GM19035 (cell line): ENCODE measurements at regions not wholly inside any gene's neighbourhood (a gene's known extent, or its start where the extent isn't known, plus 50 kb on each side); places are given as distances from the start of the nearest gene placed in this dataset.

Experiments
- ATAC-seq: cut with Tn5 transposase; IDR thresholded peaks from one replicate; pipeline ENCODE4 v1.9.1; 2021; ENCODE audit not compliant: unreplicated experiment

DNA sequence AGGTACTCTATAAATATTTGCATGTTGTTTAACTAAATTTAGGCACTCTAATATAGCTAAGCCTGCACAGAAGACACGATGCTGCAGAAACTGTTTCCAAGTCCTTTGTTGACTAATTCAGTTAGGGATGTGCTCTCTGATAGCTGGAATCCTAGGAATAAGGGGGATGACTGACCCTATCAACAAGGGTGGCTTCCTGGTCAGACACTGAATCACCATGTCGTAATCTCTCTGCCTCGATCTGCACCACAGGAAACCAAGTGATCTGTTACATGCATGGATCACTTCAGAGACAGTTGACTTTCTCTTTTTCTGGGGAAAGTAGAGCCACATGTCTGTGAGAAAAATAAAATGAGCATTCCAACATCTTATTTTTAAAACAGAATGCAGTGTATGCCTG is 169.1 kb downstream of the GUCY2F start:
- no peak for ATAC-seq

DNA sequence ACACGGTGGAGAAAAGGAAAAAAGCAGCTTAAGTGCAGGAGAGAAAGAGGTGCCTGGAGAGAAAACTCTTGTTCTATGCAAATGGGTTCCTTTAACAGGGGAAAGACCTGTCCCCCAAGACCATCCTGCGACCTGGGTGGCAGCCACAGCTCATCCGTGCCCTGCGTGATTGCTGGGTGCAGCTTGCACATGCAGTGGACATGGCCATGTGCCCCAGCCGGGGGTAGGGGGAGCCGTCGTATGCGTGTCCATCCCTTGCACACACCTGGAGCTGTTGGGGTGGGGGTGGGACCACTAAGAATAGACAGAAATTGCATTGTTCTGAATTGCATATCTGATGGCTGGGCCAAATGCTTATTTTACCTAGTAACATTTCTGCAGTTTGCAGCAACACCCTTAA is 171.9 kb downstream of the GUCY2F start:
- no peak for ATAC-seq

DNA sequence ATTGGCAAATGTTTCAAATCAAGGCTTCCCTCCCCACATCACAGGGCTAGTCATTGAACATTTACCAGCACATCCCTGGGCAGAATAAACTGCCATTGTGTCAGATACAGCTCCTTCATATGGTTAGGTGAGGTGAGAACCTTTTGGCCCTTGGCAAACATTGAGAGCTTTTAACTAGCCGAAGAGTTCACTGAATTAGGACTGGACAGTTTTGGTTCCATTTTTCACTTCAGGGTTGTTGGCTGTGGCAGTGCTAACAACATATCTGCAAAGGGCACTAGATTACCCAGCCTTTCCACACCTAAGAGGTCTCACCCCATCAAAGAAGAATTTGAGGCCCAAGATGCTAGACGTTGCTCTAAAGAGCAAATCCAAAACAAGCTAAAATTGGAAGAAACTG is 180.7 kb downstream of the GUCY2F start:
- no peak for ATAC-seq

DNA sequence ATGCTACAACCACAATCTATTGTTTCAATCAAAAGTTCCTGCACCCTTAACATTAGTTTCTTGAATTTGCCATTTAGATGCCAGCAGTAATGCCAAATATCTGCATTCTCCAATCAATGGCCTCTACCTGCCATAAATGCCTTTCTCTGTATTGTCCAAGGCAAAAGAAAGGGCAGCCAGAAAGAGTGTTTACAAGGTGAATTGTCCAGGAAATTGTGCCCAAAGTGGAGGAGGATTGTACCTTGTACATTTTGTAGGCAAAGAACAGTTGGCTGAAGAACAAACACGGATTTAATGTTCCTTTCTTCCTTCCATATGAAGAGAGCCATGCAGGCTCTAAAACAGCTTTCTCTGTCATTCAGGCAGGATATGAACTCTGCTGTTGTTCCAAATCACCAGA is 181.5 kb downstream of the GUCY2F start:
- ATAC-seq = no peak

DNA sequence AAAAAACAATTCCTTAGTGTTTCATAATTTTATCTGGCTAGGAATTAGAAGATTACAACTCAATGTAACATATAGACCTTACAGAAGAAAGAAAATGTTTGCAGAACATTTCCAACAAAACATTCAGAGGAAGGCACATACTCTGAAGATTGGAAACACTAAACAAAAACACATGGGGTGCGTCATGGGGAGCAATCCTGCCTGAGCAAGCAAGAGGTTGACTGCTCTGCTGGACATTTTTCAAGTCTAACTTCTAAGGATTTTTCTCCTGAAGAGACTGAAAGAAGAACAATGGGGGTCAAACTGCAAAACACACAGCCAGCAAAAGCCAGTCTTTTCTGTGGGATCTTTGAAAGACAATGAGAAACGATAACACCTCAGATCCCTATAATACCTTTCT is 182.8 kb downstream of the GUCY2F start:
- no peak for ATAC-seq

DNA sequence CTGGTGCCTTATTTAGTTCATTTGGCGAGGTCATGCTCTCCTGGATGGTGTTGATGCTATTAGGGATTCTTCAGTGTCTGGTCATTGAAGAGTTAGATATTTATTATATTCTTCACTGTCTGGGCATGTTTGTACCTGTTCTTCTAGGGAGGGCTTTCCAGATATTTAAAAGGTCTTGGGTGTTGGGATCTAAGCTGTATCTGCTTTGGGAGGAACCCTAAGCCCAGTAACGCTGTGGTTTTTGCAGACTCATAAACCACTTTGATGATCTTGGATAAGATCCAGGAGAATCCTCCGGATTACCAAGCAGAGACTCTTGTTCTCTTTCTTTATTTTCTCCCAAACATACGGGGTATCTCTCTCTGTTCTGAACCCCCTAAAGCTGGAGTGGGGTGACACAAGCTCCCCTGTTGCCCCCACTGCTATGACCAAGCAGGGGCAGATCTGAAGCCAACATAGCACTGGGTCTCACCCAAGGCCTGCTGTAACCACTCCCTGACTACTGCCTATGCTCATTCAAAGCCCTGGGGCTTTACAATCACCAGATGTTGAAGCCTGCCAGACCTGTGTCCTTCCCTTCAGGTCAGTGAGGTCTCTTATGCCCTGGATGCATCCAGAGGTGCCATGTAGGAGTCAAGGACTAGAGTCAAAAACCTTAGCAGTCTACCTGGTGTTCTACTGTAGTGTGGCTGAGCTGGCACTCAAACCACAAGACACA is 187.6 kb downstream of the GUCY2F start:
- no peak for ATAC-seq

DNA sequence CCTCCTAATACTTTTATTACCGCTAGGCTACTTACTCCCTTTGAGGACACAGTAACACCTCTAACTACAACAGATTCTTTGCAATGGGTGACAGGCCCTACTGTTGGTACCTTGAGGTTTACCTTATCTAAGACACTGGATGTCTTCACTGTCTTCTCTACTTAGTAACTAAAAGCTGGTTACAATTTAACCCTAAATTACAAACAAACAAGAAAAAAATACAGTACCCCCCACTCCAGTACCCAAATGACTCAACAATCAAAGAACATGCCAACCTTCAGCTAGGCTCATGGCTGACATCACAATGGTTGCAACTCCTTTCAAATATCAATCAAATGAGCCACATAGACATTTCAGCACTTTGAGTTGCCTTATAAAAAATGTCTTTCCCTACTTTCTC is 198.0 kb downstream of the GUCY2F start:
- ATAC-seq = no peak

DNA sequence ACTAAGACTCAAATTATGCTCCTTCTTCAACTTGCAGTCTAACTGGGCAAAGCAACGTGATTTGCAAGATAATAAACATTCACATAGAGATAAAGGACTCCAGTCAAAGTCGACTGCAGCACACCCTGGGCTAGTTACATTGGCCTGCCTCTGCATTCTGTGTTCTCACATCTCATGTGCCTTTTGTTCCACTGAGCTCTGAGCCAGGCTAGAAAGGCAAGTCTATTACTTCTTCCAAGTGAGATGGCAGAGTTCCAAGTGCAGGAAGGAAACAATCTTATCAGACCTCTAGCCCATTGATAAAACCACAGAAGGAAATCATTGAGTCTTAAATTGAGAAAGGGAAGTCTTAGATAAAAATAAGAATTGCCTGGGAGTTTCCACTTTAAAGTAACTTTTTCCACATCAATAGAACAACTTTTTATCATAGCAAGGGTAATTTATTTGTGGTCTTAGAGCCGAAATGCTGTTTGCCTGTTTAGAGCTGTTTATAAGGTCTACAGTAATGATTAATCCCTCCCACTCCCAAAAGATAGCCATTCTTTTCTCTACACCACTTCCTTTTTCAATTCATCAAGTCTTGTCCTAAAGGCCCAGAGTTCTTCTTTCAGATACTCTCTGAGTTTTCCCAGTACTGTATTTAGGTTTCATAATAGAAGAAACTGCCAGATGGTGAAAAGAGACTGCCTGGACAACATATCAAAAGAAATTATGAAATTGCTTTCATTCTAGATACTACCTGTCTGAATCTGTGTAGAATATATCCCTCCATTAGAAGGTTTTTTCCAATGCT is 200.2 kb downstream of the GUCY2F start:
- no peak for ATAC-seq

DNA sequence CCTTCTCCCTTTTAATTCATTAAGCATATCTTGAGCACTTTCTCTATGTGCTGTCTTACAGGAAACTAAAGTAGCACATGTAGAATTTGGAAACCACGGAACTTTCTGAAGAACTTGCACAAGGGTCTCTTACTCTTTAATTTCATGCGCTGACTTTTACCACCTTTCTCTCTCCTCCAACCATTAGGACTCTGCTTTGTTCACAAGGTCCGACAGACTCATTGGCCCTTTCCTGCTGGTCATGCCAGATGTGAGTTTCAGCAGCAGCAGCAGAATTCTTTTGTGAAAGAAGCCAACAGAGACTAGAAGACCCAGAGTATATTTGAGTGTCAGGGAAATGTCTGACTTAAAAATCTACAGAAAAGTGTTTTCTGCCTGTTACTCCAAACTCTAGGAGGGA is 207.1 kb downstream of the GUCY2F start:
- no peak for ATAC-seq

DNA sequence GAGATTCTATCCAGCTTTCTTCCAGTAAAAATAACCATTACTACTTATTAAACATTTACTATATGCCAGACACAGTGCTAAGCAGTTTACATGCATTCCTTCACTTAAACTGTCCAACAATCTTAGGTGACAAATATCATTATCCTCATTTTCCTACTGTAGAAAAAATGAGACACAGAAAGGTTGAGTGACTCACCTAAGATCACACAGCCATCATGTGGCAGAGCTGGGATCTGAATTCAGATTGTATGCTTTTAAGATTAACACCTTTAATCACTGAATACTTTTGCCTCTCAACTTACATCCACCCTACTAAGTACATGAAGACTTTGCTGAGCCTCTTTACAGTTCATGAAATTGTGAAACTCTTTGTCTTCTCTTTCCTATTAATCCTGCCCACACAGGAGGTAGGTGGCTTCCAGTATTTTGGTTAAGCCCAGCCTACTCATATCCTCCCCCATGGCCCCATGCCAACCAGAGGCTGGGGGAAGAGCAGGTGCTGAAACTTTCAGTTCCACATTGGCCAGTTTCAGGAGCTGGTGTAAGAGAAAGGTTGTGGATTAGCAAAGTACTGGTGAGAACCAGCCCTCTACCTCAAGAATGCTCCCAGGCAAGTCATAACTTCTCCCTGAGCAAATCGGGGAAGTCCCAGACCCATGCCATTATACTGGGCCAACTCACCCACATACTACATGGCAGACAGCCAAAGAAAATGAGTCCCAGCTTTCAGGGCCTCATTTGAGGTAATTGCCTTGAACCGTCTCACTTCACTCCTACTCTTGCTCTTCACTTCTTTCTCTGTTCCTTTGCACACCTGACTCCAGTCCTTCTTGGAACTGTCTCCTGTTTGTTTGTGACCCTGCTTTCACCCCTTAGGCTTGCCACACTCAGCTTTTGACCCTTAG is 211.1 kb downstream of the GUCY2F start:
- peak; percentile 97 for ATAC-seq

DNA sequence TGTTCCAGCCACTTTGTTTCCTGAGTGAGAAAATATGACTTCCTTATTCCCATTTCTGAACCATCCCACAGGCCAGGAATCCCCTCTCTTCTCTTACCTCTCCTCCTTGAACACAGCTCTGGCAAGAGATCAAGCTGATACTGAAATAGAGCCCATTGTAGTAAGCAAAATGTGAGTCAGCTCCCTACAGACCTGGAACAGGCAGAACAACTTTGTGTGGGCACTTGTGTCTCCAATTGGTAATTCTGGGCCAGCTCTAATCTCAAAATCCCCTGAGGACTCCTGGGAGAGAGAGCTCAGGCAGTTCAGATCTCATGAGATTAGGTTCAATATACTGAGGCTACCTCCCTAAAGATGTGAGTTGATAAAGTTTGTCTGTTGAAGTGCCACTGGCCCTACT is 213.5 kb downstream of the GUCY2F start:
- no peak for ATAC-seq

DNA sequence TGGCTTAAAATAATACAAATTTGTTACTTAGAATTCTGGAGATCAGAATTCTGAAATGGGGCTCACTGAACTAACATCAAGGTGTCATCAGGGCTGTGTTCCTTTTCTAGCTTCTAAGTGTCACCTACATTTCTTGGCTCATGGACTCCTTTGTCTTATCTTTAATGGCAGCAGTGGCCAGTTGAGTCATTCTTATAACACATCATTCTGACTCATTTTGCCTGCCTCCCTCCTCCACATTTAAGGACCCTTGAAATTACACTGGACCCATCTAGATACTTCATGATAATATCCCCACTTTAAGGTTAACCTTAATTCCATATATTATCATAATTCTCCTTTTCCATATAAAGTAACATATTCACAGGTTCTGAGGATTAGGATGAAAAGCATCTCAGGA is 215.9 kb downstream of the GUCY2F start:
- no peak for ATAC-seq

DNA sequence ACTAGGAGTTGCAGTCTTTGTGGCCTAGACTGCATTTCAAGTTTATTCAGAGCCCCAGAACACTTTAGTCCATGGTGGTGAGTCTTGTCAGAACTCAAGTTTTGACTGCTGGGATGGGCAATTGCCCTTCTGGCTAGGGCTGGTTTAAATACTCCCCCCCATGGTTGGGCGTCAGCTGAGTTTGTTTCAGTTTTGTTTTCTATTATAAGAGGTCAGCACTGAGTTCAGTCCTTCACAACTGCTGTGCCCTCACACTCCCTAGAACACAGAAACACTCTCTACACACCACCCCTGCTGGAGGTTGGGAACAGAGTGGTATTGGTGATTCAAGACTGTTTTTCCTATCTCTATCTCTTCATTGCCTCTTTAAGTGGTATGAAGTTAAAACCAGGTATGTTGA is 217.0 kb downstream of the GUCY2F start:
- ATAC-seq = no peak

DNA sequence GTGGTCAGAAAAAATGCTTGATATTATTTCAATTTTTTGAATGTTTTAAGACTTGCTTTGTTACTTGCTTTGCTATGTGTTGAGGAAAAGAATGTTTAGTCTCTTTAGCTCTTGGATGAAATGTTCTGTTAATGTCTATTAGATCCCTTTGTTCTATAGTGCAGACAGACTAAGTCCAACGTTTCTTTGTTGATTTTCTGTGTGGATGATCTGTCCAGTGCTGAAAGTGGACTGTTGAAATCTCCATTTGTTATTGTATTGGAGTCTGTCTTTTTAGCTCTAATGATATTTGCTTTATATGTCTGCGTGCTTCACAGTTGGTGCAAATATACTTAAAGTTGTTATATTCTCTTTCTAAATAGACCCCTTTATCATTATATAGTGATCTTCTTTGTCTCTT is 220.6 kb downstream of the GUCY2F start:
- ATAC-seq = no peak

DNA sequence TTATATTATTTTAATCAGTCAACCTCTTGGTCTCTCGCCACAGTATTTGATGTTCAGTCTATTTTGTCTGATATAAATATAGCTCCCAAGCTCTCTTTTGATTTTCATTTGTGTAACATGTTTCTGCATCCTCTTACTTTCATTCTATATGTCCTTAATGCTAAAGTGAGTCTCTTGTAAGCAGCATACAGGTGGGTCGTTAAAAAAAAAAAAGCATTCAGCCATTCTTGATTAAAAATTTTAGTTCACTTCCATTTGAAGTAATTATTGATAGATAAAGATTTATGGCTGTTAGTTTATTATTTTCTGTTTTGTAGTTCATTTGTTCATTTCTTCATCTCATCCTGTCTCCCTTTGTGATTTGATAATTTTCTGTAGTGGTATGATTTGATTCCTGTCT is 229.1 kb downstream of the GUCY2F start:
- no peak for ATAC-seq

DNA sequence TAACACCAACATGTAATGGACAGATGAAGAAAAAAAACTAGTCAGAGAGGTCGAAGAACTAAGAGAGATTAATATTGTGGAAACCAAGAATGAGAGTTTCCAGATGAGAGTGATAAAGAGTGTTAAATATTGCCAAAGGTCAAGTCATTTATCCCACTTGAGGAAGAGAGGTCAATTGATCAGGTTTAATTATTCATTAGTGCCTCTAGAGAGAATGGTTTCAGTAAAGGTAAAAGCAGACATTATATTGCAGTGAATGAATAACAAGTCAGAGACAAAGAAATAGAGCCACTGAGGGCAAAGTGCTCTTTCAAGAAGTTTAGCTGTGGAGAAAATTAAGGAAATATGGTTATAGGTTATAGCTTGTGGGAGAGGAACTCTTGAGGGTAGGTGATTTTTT is 263.1 kb downstream of the GUCY2F start:
- no peak for ATAC-seq

DNA sequence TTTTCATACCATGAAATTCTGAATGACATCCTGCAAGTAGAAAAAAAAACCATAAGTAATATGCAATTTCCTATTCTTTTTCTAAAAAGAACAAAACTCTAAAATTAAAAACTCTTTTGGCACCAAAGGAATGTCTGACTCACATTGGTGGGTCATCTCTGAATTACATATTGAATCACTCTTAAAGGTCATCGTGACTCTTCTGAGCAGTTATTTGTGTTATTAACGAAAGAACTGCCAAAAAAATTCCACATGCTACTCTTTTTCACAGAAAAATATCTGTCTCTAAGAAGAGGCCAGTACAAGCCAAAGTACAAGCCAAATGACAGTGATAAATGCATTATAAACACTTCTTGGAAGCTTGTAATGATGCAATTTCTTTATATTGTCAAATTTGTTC is 282.2 kb downstream of the GUCY2F start:
- ATAC-seq = no peak

DNA sequence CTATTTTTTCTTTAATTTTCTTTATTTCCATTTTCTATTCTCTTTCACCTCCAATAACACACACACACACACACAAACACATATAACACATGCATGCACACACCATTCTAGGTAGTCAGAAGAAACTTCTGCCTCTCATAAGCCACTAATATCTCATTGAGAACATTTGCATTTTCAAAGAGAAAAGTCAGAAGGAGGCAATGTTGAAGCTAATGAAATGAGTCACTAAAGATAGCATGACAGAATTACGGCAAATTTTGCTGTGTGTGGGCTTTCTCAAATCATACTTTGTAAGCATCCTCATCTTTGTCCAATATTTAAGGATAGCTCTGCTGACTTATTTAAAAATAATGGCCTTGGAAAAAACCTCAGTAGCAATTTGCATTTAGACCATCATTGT is 291.3 kb downstream of the GUCY2F start:
- ATAC-seq = peak; percentile 62

DNA sequence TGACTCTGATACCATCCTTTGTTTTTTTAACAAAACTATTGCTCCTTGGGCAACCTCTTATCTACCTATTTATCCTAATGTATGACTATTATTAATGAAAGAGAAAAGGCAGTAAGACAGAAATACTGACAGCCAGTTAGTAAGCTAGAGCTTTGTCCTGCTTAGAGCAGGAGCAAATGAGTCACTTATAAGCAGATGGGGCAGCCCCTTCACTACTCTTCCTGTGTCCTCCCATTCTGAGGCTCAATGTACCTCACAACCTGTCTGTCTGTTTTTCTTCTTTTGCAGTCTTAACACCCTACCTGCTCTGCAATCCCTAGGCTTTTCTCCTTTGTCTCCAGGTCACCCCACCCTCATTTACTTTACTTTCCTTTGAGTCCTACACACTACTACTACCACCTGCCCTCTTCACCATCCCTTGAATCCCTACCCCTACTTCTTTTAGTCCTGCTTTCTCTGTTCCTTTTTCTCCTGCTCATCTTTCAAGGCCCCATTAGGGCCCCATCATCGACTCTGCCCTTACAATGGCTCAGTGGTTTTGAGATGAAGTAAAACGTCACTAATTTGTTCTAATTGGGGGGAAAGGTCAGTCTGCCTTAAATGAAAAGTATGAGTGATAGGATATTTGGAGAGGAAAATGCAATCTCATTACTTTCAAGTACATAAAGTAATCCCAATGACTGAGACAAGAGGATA is 294.3 kb downstream of the GUCY2F start:
- peak; percentile 70 for ATAC-seq

DNA sequence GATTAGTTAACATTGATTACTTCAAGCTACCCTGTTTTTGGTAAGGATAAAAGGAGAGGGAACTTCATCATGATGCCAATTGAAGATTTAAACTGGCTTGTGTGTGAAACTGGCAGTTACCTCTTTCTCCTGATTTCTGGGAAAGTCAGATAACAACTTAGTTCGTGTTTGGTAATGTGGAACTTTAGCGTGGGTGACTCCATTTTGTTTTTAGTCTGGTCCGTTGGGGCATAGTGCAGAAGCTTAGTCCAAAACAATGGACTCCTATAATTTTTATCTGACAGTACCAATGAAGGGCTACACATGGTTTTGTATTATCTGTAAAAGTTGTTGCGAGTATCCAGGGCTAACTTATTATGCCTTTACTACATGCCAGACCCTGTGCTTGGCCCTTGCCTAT is 294.9 kb downstream of the GUCY2F start:
- no peak for ATAC-seq

DNA sequence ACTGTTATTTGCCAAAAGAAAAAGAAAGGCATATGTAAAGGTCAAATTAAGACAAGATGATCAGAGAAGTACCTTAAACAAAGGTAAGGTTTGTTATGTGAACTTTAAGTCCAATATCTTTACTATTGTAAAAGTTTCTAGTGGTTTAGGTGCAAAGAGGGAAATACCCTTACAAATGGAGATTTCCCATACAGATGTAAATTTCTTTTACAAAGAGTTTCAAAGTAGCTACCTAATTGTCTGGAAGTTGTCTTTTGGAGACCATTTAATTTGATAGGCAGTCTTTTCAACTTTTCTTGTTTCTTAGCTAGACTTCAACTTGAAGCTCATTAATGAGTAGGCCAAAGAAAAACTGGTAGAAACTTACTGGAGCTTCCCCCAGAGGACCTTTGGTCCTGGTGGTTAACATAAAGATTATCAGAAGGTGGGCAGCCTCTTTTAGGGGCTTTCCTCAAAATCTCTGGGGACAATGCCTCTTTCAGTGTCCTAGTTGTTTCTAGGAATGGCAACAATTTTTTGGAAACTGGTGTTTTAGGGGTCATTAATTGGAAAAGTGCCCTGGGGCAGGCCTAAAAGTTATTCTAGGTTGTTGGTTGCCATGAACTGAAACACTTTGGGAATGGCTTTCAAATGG is 297.3 kb downstream of the GUCY2F start:
- ATAC-seq = no peak
